TTC549 (cell line): ENCODE measurements at regions not wholly inside any gene's neighbourhood (a gene's known extent, or its start where the extent isn't known, plus 50 kb on each side); places are given as distances from the start of the nearest gene placed in this dataset.
"Not testable (repeated sequence)": the region's sequence is repeated elsewhere in the genome, so short reads cannot be mapped to it uniquely, and the experiment has no call there.

Experiments used
- FAIRE-seq: peaks from 2 replicates; lab custom pipeline; 2012; peaks lifted over from hg19 to GRCh38; lab: Jason Lieb, UNC

DNA sequence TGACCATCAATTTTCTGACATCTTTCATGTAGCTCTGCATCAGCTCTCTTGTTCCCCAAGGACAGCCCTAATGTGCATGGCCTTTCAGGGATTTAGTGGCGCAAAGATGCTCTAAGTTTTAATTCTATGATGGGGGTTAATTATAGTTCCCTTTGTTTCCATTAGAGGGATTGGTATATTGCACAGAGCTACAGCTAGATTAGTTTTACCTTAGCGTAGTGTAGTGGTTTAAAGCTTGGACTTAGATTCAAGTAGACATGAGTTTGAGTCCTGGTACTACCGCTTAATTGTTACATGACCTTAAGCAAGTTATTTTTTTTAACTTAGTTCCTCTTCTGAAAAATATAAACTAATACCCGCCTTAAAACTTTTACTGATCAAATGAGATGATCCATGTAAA lies 247.8 kb upstream of the KRR1 start:
- no peak for FAIRE-seq

DNA sequence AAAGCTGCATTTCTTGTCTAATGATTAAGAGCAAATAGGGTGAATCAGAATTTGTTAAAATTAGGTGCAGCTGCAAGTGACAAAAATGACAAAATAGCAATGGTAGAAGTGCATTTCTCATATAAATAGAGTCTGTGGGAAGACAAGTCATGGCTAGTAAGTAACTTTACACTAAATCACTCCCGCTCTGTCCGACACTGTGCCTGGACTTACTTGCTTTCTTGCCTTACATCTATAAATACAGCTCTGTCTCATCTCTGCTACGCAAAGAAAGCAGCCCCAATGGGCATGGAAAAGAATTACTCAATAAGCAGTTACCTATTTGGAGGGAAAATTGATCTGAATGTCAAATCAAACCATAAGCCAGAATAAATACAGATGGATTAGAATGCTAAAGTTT lies 245.4 kb upstream of the KRR1 start:
- FAIRE-seq, result no peak

DNA sequence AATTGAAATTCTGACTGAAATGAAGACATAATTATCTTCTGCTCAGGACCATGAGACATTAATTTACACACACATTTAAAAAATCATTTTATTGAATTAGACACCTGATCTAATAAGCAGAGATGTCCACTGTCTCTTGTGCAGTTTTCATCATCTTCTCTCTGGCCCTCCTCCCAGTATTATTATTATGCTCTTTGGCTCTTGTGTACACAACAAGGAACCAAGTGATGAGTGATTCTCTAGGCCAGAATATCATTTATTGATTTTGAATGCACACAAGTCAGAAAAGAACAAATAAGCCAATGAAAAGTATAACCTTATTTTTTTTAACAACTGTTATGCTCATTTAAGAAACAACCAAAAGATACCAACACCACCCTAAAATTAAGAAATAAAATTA lies 244.7 kb upstream of the KRR1 start:
- FAIRE-seq, result no peak

DNA sequence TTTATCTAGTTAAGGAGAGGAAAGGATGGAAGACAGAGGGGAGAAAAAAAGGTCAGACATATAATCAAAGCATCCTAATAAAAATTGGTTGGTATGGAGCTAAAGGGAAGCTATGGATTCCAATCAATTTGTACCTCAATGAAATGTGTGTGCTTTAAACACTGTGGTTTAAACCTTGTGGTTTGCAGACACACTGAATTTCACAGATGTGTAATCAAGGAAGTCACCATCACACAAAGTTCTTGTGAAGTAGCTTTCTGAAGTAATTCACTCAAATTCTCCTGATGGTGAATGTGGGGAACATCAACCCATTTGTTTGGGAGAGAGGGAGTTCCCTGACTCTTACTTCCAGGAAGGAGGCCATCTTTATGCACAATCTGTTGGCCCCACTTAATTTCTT lies 243.3 kb upstream of the KRR1 start:
- FAIRE-seq, result no peak

DNA sequence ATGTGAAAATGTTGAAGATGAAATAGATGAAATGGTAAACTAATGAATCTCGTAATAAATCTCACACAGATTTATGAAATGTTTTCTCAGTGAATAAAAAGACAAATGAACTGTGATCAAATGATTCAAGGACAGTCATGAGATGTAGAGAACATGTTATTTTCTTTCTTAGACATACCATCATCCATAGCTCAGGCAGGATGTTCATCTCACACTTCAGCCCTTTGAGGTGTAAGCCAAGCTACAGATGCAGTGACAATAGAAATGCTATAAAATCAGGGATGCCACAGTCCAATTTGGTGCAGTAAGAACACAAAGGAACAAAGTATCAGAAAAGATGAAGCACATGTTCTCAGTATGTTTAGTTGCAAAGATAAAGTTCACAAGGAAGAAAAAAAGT lies 242.7 kb upstream of the KRR1 start:
- no peak for FAIRE-seq

DNA sequence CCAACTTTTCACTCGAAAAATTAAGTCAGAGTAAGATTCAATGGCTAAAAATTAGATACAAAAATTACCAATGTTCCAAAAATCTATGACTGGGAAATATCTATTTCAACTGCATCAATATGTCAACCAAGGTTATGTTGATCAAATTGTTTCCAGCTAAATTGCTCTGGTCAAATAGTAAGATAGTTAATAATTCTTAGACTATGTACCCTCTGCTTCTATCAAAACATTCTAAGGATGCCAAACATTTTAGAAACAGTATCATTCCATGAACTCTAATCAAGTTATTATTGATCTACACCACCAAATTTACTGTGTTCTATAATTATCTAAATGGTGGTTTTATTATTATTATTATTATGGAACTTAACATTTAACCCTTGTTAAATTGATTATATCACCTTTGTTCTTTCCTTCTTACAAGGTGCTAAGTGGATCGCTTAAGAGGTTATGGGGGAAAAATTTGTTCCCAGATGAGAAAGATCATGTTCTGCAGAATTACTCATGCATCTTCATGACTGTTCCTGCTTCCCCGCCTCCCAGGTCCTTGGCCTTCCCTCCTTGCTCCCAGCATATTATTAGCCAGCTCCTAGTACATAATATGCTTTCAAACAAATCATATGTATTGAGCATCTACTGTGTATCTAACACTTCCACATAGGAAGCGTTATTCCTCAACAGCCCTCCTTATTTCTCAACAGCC lies 240.5 kb upstream of the KRR1 start:
- FAIRE-seq, result no peak

DNA sequence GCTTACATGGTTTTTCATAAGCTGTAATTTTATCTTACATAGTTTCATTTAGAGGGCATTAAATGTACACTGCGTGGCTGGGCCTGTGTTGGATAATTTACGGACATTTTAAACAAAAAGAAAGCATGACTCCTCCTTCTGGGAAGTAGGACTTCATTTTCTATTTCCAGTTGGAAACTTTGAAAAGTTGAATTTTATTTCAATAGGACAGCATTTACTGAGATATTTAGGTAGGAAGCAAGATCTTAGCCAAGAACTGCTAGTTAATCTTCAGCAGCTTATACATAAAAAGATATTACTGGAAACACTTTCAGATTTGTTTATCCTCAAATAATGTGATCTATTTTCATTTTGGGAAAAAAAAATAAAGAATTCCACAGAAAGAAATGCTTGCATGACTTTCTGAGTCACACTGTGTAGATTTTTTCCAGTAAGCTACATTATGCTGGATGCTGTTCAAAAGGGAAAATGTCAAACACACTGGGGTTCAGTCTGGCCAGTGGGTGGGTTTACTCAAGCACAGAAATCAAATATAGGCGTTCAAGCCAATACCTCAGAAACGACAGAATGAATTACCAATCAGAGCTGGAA lies 239.4 kb upstream of the KRR1 start:
- FAIRE-seq, result no peak

DNA sequence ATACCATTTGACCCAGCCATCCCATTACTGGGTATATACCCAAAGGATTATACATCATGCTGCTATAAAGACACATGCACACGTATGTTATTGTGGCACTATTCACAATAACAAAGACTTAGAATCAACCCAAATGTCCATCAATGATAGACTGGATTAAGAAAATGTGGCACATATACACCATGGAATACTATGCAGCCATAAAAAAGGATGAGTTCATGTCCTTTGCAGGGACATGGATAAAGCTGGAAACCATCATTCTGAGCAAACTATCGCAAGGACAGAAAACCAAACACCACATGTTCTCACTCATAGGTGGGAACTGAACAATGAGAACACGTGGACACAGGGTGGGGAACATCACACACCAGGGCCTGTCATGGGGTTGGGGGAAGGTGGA lies 237.6 kb upstream of the KRR1 start:
- not testable (repeated sequence) for FAIRE-seq

DNA sequence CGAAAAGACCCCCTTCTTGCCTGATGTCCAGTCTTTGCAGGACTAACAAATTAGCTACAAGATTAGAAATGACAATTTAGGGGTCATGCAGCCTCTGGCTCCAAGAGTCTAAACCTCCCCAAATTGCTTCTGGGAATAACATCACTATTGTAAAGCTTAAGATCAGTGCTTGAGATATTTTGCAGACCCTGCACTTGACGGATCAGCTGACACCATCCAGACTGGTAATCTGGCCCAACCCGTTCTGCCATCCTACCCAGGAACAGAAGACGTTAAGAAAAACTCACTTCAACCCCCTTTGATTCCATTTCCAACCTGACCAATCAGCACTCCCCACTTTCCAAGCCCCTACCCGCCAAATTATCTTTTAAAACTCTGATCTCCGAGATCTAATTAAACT lies 236.7 kb upstream of the KRR1 start:
- no peak for FAIRE-seq

DNA sequence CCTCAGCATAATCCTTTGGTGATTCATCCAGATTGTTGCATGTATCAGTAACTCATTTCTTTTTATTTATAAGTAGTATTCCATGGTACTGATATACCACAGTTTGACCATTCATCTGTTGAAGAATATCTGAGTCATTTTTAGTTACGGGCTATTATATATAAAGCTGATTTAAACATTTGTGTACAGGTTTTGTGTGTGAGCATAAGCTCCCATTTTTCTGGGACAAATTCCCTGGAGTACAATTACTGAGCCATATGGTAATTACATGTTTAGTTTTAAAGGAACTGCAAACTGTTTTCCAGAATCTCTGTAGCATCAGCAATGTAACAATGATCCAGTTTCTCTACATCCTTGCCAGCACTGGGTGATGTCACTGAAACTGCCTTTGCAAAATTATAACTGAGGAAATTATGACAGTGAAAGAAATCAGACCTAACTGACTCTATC lies 236.2 kb upstream of the KRR1 start:
- FAIRE-seq, result no peak

DNA sequence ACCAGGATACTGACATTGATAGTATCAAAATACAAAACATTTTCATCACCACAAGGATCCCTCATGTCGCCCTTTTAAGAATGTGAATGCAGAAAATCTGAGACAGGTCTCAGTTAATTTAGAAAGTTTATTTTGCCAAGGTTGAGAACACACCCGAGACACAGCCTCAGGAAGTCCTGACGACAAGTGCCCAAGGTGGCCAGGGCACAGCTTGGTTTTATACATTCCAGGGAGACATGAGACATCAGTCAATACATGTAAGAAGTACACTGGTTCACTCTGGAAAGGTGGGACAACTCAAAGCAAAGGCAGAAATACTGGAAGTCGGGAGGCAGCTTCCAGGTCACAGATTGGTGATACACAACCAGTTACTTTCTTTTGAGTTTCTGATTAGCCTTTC lies 235.2 kb upstream of the KRR1 start:
- no peak for FAIRE-seq

DNA sequence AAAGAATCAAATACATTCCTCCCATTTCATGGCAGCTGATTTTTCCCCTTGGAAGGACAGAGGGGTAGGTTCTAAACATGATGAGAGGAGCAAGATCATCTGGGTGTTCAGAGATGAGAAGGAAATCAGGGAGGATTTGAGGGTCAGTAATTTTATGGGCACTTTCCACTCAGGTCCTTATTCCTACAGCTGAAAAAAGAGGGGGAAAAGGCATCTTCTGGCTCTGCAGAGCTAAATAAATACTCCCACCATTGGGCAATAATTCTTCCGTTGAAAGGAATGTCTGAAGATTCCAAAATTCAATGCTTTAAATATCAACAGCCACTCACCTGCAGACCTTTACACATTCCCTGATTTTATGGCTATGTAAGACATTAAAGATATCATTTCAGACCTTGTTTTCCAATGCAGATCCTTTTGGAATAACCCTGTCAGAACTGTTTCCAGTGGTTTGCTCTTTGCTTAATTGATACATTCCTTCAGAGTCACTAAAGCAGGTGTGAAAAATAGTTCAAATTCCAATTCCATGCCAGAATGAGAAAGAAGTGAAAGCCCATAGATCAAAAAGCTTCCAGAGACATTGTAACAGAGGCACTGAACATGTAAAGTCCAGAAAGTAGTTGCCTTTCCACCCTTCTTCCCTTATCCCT lies 233.3 kb upstream of the KRR1 start:
- FAIRE-seq, result no peak

DNA sequence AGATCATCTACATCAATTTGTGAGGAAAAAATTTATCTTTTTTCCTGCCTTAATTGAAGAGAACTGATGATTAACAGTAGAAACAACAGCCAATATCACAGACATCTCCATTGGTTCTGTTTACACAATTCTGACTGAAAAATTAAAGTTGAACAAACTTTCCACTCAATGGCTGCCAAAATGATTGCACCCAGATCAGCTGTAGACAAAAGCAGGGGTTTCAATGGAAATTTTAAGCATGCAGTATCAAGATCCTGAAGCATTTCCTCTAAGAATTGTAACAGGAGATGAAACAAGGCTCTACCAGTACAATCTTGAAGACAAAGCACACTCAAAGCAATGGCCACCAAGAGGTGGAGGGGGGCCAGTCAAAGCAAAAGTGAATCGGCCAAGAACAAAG lies 231.6 kb upstream of the KRR1 start:
- no peak for FAIRE-seq

DNA sequence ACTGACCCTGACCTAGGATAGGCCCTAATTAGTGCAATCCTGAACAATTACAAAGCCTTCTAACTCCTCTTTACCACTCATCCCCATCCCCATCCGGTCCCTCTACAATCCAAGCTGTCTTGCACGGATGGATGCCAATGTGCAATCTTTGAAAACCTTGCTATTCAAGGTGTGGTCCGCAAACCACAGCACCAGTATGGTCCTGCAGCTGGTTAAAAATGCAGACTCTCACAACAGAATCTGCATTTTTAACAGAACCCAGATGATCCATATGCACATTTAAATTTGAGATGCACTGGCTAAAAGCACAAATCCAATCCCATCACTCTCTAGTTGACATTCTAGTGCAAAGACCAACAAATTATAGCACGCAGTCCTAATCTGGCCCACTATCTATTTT lies 230.6 kb upstream of the KRR1 start:
- FAIRE-seq, result no peak

DNA sequence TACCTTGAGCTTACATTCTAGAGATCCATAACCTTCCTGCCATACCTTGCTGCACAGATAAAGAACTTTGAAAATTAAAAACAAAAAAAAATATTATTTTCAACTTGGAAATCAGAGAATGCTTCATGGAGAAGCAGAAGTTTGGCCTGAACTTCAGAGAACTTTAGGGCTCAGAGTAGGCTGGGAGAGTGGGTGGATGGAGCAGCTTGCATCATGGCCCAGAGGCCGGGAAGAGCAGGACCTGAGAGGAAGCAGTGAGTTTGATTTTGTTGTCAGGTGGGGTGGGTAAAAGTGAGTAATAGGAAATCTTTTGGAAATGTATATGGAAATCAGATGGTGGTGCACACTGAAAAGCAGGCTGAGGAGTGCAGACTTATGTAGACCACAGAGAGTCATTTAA lies 228.5 kb upstream of the KRR1 start:
- no peak for FAIRE-seq

DNA sequence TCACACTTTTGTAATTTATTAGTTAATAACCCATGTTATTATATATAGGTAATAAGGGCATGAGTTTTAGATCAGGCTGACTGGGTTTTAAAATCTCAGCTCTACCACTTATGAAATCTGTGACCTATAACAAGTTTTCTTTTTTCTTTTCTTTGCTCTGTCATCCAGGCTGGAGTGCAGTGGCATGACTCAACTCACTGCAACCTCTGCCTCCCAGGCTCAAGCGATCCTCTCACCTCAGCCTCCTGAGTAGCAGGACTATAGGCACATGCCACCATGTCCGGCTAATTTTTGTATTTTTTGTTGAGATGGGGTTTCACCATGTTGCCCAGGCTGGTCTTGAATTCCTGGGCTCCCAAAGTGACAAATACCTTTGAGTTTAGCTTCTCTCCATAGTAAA lies 227.7 kb upstream of the KRR1 start:
- not testable (repeated sequence) for FAIRE-seq

DNA sequence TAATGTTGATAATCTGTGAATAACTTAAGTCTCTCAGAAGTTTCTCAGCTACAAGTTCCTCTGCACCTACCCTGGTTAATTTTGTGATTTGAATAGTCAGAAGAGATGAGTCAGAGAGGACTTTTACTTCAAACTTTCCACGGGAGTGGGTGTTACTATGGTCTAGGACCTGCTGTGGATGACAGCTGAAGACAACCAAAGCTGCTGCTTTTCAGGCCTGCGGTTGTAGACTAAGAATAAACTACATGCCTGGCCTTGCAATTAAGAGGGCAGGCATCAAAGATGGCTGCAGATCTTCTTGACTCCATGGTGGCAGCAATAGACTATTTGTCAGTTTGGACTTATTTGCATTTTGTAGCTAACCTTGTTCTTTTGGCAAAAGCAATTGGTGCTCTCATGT lies 227.1 kb upstream of the KRR1 start:
- FAIRE-seq, result no peak

DNA sequence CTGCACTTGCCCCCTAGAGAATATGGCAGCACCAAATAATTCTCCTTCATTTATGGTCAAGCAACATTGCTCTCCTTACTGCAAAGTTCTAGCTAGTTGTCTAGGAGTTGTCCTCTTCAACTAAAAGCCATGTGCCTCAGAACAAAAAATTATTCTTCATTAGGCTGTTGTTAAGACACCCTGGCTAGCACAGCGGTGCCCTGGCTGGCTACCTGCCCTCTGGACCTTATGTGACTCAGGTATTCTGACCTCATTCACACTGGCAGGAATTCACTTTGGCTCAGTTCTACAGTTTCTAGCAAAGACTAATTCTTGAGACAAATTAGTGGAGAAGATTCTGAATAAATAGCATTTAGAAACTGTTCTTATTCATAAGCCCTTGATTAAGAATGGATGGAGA lies 224.4 kb upstream of the KRR1 start:
- FAIRE-seq, result no peak

DNA sequence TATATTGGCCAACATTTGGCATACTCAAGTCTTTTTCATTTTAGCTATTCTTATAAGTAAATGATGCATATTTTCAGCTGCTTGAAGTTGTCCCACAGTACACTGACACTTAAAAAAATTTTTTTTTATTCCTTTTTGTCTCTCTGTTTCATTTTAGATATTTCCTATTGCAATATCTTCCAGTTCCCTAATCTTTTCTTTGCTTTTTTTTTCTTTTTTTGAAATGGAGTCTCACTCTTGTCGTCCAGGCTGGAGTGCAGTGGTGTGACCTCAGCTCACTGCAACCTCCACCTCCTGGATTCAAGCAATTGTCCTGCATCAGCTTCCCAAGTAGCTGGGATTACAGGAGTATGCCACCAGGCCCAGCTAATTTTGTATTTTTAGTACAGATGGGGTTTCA lies 217.4 kb upstream of the KRR1 start:
- no peak for FAIRE-seq

DNA sequence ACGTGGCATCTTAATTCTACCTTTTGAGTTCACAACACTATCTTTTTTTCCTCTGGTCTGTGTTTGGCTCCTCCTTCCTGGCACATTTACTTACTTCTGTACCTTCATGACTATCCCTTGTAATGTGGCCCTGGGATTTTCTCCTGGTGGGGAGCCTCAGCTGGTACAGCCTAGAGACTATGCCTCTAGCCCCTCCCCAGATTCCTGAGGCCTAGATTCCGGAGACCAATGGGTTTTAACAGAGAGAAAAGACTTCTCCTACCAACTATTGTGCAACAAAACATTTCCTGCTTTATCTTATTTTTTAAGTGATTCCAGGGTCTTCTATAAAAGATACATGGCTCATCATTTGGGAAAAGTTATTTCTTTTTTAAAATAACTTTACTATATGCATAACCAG lies 216.2 kb upstream of the KRR1 start:
- FAIRE-seq, result no peak

DNA sequence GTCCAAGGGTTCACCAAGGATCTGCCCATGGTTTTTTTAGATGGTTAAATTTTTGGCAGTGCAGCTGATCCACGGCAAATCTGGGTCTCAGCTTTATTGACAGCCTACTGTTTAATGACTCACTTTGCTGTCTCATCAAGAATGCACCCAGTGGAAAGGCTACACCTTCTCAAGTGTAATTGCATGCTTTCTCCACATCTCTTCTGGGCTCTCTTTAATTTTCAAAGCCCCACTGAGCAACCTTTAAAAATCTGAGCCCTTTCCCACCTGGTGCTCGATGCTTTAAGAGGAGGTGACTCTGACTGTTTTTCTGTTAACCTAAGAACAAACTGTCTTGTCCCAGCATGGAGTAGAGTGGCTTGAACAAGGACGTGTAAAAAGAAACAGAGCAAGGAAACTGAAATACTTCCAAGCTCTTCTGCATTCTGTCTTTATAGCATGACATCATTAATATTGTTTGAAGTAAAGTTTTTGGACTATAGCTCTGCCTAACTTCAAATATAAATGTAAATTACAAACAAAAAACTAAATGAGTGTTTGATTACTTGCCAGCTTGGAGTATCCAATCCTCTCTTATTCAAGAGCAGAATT lies 214.2 kb upstream of the KRR1 start:
- no peak for FAIRE-seq

DNA sequence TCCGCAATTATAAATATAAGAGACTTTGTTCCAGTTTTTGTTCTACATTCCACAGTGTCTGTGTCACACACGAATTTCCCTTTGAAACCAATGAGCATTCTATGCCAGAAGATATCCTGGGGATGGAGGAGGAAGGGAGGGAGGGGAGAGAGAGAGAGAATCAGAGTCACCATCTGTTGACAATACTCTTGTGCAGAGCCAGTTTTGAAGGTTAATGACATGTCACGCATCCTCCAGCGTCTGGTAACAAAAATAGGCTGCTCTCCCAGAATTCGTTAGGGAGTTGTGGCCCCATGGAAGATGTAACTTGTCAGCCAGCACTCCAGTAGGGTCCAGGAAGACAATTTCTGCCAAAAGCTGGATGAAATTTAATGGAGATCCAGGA lies 213.5 kb upstream of the KRR1 start:
- FAIRE-seq, result peak; percentile 91

DNA sequence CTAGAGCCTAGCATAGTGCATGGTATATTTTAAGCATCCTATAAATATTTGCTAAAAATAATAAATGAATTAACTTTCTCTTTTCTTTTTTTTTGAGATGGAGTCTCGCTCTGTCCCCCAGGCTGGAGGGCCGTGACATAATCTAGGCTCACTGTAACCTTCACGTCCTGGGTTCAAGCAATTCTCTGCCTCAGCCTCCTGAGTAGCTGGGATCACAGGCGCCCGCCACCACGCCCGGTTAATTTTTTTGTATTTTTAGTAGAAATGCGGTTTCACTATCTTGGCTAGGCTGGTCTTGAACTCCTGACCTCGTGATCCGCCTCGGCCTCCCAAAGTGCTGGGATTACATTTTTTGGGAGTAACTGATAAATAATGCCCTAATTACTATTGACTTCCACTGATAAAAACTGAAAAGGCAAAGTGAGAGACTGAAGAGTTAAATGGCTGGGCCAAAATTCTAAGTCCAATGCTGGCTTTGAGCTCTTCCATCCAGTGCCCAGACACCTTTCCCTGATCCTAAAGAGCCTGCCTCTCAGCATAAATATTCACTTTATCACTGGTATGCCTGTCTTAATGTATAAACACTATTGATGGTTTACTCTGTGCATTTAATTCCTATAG lies 213.0 kb upstream of the KRR1 start:
- no peak for FAIRE-seq
